GM23338 (cell line): ENCODE measurements at regions not wholly inside any gene's neighbourhood (a gene's known extent, or its start where the extent isn't known, plus 50 kb on each side); places are given as distances from the start of the nearest gene placed in this dataset.

Source experiments
- ATAC-seq: fragments of 200-7000 bp; cut with Tn5 transposase; 3 replicates; pipeline ENCODE4 v1.9.1; 2020
- DNase-seq: peaks from one replicate; pipeline ENCODE4 v3.0.0-alpha.2; 2015; ENCODE audit warnings: low spot score
- H2AFZ ChIP-seq: fragments of 200-600 bp; sonication (generic); 2 replicates; pipeline ENCODE4 v1.8.0; 2016; ENCODE audit warnings: antibody characterized with exemption, mild to moderate bottlenecking, moderate library complexity
- H3F3A ChIP-seq: fragments of 200-600 bp; sonication (generic); replicated peaks from 2 replicates; pipeline ENCODE4 v1.8.0; 2017; ENCODE audit warnings: antibody characterized with exemption, mixed run types, low read depth
- H3K27ac ChIP-seq: fragments of 200-600 bp; sonication (generic); 2 replicates; pipeline ENCODE4 v1.6.1; 2016; ENCODE audit warnings: low read depth
- H3K27me3 ChIP-seq: fragments of 200-600 bp; sonication (generic); 2 replicates; pipeline ENCODE4 v1.8.0; 2016; ENCODE audit warnings: mild to moderate bottlenecking, mixed run types, moderate library complexity; ENCODE audit not compliant: insufficient read depth
- H3K36me3 ChIP-seq: fragments of 200-600 bp; sonication (generic); 2 replicates; pipeline ENCODE4 v1.8.0; 2016; ENCODE audit warnings: mild to moderate bottlenecking; ENCODE audit not compliant: insufficient read depth
- H3K4me1 ChIP-seq: fragments of 200-600 bp; sonication (generic); 2 replicates; pipeline ENCODE4 v1.8.0; 2016; ENCODE audit warnings: mild to moderate bottlenecking, moderate library complexity; ENCODE audit not compliant: insufficient read depth
- H3K4me2 ChIP-seq: fragments of 200-600 bp; sonication (generic); 2 replicates; pipeline ENCODE4 v1.7.1; 2017; ENCODE audit warnings: mixed run types
- H3K4me3 ChIP-seq: fragments of 200-600 bp; sonication (generic); 2 replicates; pipeline ENCODE4 v1.6.1; 2016; ENCODE audit warnings: mixed run types
- H3K79me2 ChIP-seq: fragments of 200-600 bp; sonication (generic); replicated peaks from 2 replicates; pipeline ENCODE4 v1.8.0; 2017; ENCODE audit warnings: mild to moderate bottlenecking; ENCODE audit not compliant: insufficient read depth
- H3K9me2 ChIP-seq: fragments of 200-600 bp; sonication (generic); 2 replicates; pipeline ENCODE4 v1.8.0; 2017; ENCODE audit not compliant: insufficient read depth
- H4K20me1 ChIP-seq: fragments of 200-600 bp; sonication (generic); replicated peaks from 2 replicates; pipeline ENCODE4 v1.8.0; 2017; ENCODE audit warnings: mild to moderate bottlenecking; ENCODE audit not compliant: insufficient read depth
- H3K27ac Mint-ChIP-seq: 2 replicates; pipeline ENCODE4 v1.8.0; 2020; ENCODE audit warnings: inconsistent platforms, mild to moderate bottlenecking, moderate library complexity, mixed read lengths
- H3K27me3 Mint-ChIP-seq: 3 replicates; pipeline ENCODE4 v1.8.0; 2022; ENCODE audit warnings: low read depth, mild to moderate bottlenecking, moderate library complexity, mixed read lengths, inconsistent platforms; ENCODE audit not compliant: insufficient read depth, poor library complexity
- H3K36me3 Mint-ChIP-seq: 3 replicates; pipeline ENCODE4 v1.8.0; 2021; ENCODE audit warnings: low read depth, mild to moderate bottlenecking, inconsistent platforms, moderate library complexity, mixed read lengths
- H3K4me1 Mint-ChIP-seq: 3 replicates; pipeline ENCODE4 v1.8.0; 2020; ENCODE audit warnings: mild to moderate bottlenecking, inconsistent platforms, mixed read lengths
- H3K4me3 Mint-ChIP-seq: 3 replicates; pipeline ENCODE4 v1.8.0; 2021; ENCODE audit warnings: moderate library complexity, mild to moderate bottlenecking, inconsistent platforms, mixed read lengths
- H3K9me3 Mint-ChIP-seq: 3 replicates; pipeline ENCODE4 v1.8.0; 2020; ENCODE audit warnings: moderate library complexity, mild to moderate bottlenecking, inconsistent platforms, mixed read lengths
- CREB1 ChIP-seq: fragments of 250-450 bp; sonication (Bioruptor Pico); IDR thresholded peaks from 2 replicates; pipeline ENCODE4 v1.5.0; 2020; ENCODE audit warnings: low read depth, mild to moderate bottlenecking, moderate library complexity
- CTCF ChIP-seq, 2 experiments: fragments of 200-600 bp in 1 of 2; sonication (generic) in 1 of 2; conservative IDR thresholded peaks; 2 replicates each; pipeline versions ENCODE4 v1.5.1 to v1.6.1; 2016 to 2017; ENCODE audit warnings: antibody characterized with exemption in 2 of 2, low read depth in 2 of 2, mild to moderate bottlenecking in 2 of 2, moderate library complexity in 1 of 2
- EZH2 ChIP-seq: fragments of 200-600 bp; sonication (generic); IDR thresholded peaks from one replicate; pipeline ENCODE4 v1.8.0; 2017; ENCODE audit warnings: antibody characterized with exemption, mild to moderate bottlenecking, low read depth; ENCODE audit not compliant: unreplicated experiment
- EZH2phosphoT487 ChIP-seq: fragments of 200-600 bp; sonication (generic); IDR thresholded peaks from one replicate; pipeline ENCODE4 v1.8.1; 2018; ENCODE audit warnings: antibody characterized with exemption; ENCODE audit not compliant: unreplicated experiment
- JUNB ChIP-seq: IDR thresholded peaks from one replicate; pipeline ENCODE4 v1.6.1; 2016; ENCODE audit warnings: antibody characterized with exemption; ENCODE audit not compliant: unreplicated experiment
- NANOG ChIP-seq: IDR thresholded peaks from 2 replicates; pipeline ENCODE4 v1.6.1; 2016; ENCODE audit warnings: antibody characterized with exemption, borderline replicate concordance
- POLR2AphosphoS5 ChIP-seq: IDR thresholded peaks from 2 replicates; pipeline ENCODE4 v1.6.1; 2016; ENCODE audit warnings: antibody characterized with exemption, low read depth
- STAT1 ChIP-seq: IDR thresholded peaks from one replicate; pipeline ENCODE4 v1.6.1; 2016; ENCODE audit warnings: antibody characterized with exemption; ENCODE audit not compliant: unreplicated experiment
- ZNF114 ChIP-seq: fragments of 250-450 bp; sonication (Bioruptor Pico); IDR thresholded peaks from 2 replicates; pipeline ENCODE4 v1.5.0; 2020; ENCODE audit warnings: mild to moderate bottlenecking, moderate library complexity
- ZNF331 ChIP-seq: fragments of 250-450 bp; sonication (Bioruptor Pico); IDR thresholded peaks from 2 replicates; pipeline ENCODE4 v1.5.0; 2020; ENCODE audit warnings: low read depth, mild to moderate bottlenecking, moderate library complexity
- TF ChIP-seq, protein P1 (sequence below): IDR thresholded peaks from one replicate; pipeline ENCODE4 v1.6.1; 2018; ENCODE audit warnings: antibody characterized with exemption; ENCODE audit not compliant: unreplicated experiment
- TF ChIP-seq, protein P2 (sequence below): IDR thresholded peaks from 2 replicates; pipeline ENCODE4 v1.6.1; 2016; ENCODE audit warnings: antibody characterized with exemption

DNA sequence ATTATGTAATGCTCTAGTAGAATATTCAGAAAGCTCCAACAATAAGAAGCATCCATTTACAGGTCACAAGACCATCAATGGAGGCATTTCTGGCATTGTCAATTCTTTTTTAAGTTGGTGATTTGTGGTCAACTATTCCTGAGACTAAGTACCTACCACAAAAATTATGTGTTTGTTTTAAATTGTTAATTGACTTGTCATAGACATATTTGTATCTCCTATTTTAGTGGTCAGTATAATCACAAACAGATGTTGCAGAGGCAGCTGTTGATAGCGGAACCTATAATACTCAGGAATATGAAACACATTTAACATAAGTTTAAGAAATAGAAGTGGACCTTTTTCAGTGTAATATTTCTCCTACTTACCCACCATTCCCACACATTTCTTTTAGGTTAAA is 430.1 kb downstream of the CCDC85A start:
- H2AFZ ChIP-seq = no peak overlapping the region
- no peaks in the 10 kb centered on the region for H3F3A ChIP-seq
- no peaks in the 10 kb centered on the region for H3K9me2 ChIP-seq
- H3K4me3 ChIP-seq = no peak overlapping the region
- peaks cover 6% of the 10 kb centered on the region; the same call in 2 of the 3 replicates for H3K4me1 Mint-ChIP-seq
- H3K4me1 ChIP-seq = no peaks in the 10 kb centered on the region
- H3K79me2 ChIP-seq = no peaks in the 10 kb centered on the region
- no peaks in the 10 kb centered on the region for H3K27me3 ChIP-seq
- no peak overlapping the region for H3K27ac ChIP-seq
- H3K27me3 Mint-ChIP-seq = no peaks in the 10 kb centered on the region
- H3K9me3 Mint-ChIP-seq = peaks cover 11% of the 10 kb centered on the region
- TF ChIP-seq STAT1 (no peak), JUNB (no peak), CTCF (conservative IDR thresholded peaks at IDR 0.05; ENCODE audit: low read depth in 2 of 2) (no peak), NANOG (no peak), ZNF331 (CRISPR knock-in tag) (no peak), POLR2AphosphoS5 (no peak), EZH2 (no peak), ZNF114 (CRISPR knock-in tag) (no peak), CREB1 (CRISPR knock-in tag) (no peak), EZH2phosphoT487 (no peak)
- TF ChIP-seq, protein P1, sequence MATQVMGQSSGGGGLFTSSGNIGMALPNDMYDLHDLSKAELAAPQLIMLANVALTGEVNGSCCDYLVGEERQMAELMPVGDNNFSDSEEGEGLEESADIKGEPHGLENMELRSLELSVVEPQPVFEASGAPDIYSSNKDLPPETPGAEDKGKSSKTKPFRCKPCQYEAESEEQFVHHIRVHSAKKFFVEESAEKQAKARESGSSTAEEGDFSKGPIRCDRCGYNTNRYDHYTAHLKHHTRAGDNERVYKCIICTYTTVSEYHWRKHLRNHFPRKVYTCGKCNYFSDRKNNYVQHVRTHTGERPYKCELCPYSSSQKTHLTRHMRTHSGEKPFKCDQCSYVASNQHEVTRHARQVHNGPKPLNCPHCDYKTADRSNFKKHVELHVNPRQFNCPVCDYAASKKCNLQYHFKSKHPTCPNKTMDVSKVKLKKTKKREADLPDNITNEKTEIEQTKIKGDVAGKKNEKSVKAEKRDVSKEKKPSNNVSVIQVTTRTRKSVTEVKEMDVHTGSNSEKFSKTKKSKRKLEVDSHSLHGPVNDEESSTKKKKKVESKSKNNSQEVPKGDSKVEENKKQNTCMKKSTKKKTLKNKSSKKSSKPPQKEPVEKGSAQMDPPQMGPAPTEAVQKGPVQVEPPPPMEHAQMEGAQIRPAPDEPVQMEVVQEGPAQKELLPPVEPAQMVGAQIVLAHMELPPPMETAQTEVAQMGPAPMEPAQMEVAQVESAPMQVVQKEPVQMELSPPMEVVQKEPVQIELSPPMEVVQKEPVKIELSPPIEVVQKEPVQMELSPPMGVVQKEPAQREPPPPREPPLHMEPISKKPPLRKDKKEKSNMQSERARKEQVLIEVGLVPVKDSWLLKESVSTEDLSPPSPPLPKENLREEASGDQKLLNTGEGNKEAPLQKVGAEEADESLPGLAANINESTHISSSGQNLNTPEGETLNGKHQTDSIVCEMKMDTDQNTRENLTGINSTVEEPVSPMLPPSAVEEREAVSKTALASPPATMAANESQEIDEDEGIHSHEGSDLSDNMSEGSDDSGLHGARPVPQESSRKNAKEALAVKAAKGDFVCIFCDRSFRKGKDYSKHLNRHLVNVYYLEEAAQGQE = no peak
- TF ChIP-seq, protein P2, sequence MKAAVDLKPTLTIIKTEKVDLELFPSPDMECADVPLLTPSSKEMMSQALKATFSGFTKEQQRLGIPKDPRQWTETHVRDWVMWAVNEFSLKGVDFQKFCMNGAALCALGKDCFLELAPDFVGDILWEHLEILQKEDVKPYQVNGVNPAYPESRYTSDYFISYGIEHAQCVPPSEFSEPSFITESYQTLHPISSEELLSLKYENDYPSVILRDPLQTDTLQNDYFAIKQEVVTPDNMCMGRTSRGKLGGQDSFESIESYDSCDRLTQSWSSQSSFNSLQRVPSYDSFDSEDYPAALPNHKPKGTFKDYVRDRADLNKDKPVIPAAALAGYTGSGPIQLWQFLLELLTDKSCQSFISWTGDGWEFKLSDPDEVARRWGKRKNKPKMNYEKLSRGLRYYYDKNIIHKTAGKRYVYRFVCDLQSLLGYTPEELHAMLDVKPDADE = no peak
- ATAC-seq (no peak), DNase-seq (no peak)
- no peaks in the 10 kb centered on the region; the same call in 2 of the 3 replicates for H3K36me3 Mint-ChIP-seq
- no peaks in the 10 kb centered on the region for H3K36me3 ChIP-seq
- no peaks in the 10 kb centered on the region for H4K20me1 ChIP-seq
- no peak overlapping the region for H3K4me3 Mint-ChIP-seq
- H3K4me2 ChIP-seq = no peak overlapping the region
- H3K27ac Mint-ChIP-seq = no peak overlapping the region
